ENCODE measurements at regions not wholly inside any gene's neighbourhood (a gene's known extent, or its start where the extent isn't known, plus 50 kb on each side); places are given as distances from the start of the nearest gene placed in this dataset.
A peak's percentile ranks its signal among the peaks of the same experiment; 100 is the strongest.

DNA sequence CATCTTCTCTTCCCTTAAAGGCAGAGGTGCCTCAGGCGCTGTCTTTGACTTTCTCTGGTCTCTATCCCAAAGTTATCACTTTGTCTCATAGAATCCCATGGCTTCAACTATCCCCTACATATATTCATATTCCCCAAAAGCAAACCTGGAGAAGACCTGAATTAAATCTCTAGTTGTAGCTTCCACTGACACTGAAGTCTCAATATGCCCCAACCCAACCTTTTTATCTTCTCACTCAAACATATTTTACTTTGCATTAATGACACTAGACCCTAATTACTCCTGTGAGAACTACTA, 354.5 kb upstream of the DUSP10 start:
- DNase-seq, result no peak

DNA sequence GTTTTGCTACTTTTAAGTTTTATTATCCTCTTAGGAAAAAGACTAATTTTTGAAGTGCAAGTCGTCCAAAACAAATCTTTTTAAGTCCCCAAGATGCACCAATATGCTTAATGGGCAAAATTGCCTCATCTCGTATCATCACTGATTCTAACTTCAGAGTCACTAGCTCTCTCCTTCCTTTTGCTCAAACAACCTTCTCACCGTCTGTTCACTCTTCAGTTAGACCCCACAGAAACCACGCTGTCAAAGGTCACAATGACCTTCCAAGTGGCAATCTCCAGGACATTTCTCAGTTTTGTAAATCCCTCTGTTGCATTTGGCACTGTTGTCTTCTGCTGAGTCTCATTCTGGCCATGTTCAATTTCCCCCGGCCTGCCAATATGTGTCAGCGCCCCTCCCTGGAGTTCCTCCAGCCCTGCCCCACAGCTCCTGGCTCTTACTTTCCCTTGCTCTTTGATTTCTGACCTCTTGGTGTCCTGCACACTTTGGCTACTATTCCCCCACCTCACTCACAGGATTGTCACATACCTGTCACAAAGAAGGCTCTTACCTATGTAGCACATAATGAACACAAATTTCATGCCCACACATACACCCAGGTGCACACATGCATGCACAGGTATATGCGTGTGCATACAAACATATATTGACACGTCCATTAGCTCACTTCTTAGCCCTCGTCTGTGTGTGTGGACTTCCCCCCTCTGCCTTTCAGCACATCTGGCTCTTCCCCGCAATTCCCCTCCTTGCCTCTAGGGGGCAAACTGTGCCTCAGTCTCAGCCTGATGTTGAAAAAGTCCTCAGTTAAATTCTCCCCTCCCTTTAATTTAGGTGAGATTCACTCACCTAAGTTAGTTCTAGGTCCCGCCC, 354.0 kb upstream of the DUSP10 start:
- DNase-seq, result peak; percentile 20

DNA sequence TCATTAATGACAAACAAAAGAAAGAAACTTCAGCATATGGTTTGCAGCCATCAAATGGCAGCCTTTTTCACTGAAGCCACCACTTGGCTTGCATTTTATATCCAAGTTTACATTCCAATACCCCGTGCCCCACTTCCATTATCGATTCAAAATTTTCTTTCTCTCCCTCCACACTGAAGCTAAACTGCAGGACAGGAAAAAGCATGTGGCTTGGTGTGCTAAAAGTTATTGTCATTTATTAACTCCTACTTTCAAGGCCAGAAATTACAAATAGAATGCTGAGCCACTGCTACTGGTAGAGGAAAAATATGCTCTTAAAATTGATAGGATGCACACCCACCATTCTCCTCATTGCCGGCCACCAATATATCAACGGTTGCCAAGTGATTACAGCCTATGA, 351.6 kb upstream of the DUSP10 start:
- no peak for DNase-seq

DNA sequence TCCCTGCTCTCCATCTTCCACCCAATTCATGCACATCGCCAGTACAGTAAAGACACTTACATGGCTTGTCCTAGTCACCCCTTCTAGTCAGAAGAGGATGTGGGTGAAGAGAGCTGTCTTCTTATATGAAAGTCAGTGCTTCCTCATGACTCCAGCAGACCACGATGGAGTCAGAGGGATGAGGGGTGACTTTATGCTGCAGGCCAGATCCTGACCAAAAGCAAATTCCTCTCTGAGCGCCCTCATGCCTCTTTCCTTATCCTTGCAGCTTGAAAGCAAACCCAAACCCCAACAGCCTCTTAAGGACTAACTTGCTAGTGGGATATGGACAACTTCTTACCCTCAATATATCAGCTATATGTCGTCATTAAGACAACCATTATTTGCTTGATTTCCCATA, 348.2 kb upstream of the DUSP10 start:
- peak; percentile 64 for DNase-seq

DNA sequence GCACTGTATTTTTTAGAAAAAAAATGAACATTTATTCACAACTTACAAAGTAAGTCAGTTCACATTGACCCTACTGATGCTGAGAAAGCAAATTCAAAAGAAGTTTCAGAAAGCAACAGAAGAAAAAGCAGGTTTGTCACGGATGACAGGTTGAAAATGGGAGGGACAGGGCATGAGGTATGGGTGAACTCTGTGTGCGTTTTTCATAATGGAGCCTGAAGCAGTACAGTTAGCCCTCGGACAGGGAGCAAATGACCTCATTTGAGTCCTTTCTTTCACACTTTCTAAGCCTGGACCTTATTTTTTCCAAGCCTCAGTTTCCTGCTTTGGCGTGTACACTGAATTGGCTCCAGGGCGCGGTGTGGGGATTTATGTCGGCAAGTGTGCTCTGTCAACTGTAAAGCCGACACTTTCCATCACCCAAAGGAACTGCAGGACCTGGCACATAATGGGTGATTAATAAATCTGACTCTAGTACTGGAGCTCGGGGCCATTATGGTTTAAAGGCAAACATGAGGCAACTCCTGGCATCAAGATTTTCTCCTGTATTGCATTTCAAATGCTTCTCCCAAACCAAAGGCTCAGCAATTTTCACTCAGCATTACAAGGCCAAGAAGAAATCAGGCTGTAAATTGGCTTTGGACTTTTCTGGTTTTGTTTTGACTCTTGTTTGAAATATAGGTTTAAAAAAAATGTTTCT, 345.5 kb upstream of the DUSP10 start:
- no peak for DNase-seq

DNA sequence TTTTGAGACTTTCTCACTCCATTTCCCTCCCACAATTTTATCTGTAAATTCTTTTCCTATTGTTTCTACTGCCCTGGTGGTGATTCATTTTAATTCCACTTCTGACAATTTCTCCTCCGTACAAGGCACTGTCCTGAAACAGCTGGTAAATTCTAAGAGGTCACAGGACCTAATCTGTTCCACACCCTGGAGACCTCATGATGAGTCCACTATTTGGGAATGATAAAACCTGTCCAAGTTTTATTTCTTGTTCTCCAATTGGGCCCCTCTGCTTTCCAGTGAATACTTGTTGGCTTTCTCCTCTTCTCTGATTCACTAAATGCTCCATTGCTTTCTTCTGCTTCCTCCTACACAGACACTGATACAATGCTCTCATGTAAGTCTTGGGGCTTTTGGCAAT, 343.1 kb upstream of the DUSP10 start:
- DNase-seq, result peak; percentile 73

DNA sequence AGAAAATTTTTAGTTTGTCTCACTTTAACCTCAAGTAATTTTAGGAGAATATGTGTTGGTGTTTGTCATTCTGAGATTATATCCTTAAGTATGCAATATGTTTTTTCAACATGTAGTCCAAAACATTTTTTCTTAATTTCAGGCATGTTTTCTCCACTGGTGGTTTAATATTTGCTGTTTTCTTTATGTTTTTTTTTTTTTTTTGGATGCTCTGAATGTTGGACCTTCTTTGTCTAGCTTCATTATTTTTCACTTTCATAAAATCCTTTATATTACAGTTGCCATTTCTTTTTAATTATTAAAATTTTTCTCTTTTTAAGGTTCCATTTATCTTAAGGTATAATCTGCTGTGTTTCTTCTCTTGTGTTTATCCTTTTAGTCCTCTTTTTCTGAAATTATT, 342.2 kb upstream of the DUSP10 start:
- no peak for DNase-seq

DNA sequence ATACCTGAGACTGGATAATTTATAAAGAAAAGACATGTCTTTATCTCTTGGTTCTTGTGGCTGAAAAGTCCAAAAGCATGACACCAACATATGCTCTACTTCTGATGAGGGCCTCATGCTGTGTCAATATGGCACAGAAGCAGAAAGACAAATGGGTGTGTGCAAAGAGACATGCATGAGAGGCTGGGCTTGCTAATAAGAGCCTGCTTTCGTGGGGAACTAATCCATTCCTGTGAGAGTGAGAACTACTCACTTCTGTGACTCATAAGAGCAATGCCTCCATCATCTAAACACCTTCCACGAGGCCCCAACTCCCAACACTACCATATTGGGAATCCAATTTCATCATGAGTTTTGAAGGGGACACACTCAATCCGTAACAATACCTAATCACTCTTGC, 340.0 kb upstream of the DUSP10 start:
- no peak for DNase-seq

DNA sequence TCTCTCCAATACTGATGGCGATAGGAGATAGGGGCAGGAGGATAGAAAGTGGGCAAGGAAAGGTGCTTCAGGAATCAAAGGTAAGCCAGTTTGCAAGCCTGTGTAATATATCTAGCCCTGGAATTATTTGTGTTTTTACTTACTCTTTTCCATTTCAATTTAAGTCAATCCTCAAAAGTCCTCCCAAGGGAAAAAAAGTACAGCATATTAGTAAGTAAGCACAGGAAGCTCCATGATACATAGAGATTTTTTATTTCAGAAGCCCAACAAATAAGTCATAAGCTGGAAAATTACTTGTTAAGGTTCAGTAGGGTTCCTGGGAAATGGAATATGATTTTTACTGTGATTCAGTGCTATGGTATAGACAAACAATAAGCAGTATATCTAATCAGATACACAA, 337.7 kb upstream of the DUSP10 start:
- no peak for DNase-seq

DNA sequence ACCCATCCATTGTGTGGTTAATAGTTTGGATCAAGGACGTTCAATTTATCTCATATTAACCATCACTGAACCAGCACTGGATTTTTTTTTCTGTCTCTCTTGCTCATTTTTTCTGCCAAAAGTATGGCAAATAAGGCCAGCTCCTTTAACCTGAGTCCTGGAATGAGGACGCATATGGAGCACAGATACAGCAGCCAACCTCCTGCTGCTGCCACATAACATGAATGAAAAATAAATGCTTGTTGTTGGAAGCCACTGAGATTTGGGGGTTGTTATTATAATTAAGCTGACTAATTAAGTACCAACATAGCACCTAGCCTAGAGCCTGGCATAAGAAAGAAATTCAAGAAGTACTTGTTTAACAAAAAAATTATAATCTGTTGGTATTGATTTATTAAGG, 335.3 kb upstream of the DUSP10 start:
- no peak for DNase-seq

DNA sequence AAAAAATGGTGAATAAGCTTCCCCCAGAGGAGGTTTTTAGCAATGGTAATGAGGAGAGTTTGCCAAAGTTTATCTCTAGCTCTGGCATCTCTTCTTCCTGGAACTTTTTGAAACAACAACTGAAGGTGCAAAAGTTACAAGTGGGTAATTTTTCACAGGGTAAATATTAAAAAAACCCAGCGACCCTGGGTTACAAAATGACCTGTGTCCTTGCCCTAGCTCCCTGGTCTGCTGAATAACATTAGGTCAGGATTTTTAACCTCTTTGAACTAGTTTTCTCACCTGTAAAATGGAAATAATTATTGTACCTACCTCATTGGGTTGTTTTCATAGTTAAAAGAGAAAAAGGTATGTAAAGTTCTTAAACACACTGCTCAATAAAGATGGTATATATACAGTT, 332.4 kb upstream of the DUSP10 start:
- DNase-seq, result no peak

DNA sequence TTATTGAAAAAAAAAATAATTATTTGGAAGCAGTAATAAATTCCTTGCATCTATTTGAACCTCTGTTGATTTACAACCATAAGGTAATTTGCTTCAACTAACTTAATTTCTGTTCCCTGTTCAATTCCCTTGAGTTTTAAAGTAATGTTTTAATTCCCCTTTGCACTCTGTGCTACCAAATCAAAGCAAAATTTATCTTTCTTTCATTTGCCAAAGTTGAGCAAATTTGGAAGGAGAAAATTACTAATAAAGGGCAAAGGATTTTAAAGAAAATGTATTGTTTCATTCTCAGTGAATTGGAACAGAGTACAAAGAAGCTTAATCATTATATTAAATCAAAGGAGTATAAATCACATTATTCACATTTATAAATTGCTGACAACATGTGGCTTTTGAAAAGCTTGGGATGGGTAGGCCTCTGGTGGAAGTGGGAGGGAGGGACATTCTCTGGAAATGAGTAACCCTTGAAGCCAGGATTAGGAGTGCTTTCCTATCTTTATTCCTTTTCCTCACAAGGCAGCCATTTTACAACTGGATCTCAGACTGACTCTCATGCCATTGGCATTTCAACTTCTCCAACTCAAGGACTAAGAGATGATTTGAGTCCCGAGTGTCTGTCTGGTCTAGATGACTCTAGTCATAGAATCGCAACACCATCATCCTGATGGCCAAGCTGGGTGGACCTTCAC, 331.6 kb upstream of the DUSP10 start:
- DNase-seq, result peak; percentile 89

DNA sequence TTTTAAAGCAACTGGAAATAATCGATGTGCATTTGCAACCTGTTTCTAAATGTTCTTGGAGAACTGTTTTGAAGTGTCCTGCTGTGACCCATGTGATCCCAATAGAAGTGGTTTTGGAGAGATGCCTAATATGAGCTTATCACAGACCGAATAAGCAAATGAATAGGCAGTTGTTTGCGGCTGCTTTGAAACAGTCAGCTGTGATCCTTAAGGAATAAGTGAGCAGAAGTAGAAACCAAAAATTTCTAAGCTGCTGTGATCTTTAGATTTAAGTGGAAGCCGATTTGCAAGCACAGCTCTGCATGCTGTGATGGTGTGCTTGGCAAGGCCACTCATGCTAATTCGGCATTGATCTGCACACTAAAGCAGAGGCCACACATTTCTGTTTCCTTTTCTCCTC, 329.5 kb upstream of the DUSP10 start:
- no peak for DNase-seq

DNA sequence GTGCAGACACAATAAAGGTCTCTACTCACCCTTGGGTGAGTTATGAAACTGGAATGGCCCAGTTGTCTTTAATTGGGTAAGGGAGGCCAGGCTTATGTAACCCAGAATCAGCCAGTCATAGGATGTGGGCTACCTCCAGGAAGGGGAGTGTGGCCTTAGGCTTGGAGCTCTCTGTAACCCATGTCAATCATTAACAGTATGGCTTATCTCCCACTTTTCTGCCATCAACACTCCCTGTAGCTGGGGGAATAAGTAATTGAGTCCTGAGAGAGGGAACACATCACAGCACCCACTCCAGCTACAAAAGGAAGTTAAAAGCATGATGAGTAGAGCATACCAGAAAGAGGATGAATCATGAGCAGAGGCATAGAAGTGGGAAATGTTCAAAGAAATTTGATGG, 327.0 kb upstream of the DUSP10 start:
- DNase-seq, result peak; percentile 32

DNA sequence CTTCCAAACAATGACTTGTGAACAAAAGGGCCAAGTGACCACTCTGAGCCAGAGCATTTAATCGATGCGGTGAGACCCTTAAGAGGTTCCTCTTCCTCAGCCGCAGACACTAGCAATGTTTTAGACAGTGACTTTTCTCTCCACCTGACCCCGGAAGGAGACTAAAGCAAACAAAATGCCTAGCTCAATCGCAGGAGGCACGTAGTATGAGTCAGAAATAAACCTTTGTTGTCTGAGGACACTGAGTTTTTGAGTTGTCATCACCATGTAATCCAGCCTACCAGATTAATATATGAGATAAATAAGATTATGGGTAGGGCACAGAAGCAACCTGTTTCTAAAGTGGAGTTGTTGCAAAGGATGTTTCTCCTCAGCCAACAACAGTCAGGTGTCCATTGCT, 326.2 kb upstream of the DUSP10 start:
- DNase-seq, result no peak

DNA sequence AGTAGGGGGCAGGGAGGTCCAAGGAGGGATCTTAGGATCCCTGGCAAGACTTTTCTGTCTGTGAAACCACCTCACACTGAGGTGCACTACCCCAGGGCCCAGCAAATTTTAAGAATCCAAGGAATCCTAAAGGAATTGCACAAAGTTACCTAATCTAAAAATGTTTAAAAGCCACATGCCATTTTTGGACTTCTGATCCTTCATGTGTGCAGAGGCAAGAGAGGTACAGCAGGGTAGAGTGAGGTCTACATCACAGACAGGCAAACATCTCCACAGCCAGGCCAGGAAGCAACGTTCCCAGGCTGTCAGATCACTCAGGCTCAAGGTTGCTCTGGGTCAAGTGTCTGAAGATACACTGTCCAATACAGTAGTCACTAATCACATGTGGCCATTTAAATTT, 324.6 kb upstream of the DUSP10 start:
- no peak for DNase-seq

DNA sequence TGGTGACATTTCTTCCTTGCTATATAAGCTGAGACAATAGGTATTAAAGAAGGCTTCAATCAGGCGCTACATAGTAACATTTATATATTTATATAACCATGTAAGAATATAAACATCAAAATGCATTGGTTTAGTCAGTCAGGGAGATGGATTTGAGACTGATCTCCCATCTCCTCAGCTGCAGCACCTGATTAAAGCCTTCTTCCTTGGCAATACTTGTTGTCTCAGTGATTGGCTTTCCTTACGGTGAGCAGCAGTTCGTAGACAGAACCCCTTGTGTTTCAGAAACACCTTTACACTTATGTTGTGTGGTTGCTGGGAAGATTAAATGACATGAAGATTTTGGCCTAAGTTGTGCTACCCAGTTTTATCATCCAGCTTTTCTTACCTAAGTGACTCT, 323.3 kb upstream of the DUSP10 start:
- no peak for DNase-seq

DNA sequence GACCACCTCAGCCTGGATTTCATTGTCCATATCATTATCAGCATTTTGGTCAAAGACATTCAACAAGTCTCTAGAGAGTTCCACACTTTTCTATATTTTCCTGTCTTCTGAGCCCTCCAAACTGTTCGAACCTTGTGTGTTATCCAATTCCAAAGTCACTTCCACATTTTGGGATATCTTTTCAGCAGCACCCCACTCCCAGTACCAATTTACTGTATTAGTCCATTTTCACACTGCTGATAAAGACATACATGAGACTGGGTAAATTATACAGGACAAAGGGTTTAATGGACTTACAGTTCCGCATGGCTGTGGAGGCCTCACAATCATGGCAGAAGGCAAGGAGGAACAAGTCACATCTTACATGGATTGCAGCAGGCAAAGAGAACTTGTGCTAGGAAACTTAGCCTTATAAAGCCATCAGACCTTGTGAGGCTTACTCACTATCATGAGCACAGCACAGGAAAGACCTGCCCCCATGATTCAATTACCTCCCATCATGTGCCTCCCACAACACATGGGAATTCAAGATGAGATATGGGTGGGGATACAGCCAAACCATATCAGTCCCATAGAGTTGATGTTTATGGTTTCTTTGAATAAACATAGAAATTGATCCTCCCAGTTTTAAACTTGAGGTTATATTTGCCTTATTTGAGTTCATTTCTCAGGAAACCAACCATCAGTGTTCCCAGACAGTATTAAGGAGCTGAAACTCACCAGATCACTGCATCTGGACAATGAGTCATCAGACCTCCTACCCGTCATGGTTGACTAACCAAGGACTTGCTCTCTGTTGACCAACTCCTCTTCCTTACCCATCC, 322.7 kb upstream of the DUSP10 start:
- peak; percentile 64 for DNase-seq

DNA sequence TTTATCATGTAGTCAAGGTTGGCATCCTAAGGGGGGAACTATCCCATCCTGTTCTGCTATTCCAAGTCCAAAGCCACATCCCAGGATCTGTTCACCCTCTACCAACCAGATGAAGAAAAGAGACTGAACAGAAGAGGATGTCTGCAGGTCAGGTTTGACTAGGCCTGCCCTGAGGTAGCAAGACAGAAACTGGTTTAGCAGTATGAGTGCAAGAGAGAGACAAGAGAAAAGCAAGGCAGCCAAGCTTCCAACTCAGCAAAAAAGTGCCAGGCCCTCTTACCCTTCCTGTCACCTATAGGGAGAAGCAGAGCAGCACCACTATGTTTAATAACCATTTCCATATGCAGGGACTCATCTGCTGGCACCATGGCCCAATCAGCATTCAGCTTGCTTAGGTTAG, 320.8 kb upstream of the DUSP10 start:
- no peak for DNase-seq

DNA sequence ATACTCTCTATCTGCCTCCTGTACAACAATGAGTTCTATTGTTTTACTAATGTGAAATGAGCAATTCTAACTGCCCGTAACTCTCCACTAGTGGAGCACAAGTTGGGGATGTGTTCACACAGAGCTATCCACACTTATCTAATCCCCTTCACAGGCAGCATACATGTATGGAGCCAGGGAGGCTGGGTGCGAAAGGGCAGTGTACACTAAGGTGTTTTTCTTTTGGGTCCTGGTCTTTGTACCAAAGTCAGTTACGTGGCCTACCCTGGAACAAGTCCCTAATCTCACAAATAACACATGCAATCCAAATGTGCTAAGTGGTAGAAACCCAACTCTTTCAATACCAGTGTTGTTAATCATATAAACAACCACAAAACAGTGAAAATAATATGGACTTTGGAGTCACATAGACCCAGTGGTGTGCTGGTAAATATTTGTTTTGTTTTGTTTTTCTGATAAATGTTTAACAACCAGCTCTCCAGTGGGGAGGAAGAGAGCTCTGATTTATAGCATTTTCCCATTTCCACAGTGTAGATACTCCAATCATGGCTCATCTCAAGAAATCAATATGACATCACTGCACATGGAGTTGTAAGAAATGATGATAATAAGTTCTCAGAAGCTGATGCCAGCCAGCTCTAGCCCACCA, 319.9 kb upstream of the DUSP10 start:
- no peak for DNase-seq

DNA sequence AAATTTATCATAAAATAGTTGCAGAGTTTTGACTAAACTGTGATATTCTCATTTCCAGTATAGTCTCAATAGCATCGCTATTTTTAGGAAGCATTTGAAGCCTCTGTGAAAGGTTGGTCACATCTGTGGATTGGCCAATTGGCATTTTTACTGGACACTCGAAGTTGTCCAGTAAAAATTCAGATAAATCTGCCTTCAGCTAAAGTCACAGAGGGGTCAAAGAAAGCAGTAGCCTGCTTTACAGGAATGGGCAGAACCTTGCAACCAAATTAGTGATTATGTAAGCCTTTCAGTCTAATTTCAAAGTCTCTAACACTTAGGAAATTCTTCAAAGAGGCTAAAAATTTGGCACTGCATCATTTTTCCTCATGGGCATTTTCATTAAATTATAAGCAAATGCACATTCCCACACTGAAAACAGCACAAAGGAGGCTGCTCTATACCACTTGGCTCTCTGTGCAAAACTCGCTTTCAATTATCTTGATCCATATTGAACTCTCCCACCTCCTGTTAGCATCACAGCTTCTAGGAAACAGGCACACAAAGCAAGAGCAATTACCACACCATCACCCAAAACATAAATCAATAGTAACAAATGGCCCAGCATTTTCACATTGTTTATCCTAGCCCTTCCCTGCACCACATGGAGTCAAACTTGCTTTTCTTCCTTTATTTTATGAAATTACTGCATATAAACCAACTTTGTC, 318.5 kb upstream of the DUSP10 start:
- DNase-seq, result no peak

DNA sequence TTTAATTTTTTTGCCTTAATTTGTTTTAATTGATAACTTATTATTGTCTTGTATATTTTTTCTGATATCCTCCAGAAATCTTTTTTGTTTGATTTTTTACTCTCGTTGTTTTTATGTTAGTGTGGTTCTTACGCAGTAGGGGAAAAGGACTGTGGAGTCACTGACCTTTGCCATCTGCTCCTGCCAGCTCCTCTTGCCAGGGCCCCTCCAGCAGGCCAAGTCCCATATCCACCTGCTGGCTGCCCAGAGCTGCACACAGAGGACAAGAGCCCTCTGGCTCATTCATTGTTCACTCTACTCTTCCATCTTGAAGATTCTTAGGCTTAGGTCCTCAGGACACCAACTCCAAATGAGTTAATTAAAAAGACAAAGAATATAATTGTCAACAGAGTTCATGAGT, 316.4 kb upstream of the DUSP10 start:
- DNase-seq, result no peak
